ENCODE measurements at regions not wholly inside any gene's neighbourhood (a gene's known extent, or its start where the extent isn't known, plus 50 kb on each side); places are given as distances from the start of the nearest gene placed in this dataset.
"Not testable (repeated sequence)": the region's sequence is repeated elsewhere in the genome, so short reads cannot be mapped to it uniquely, and the experiment has no call there.

- not testable (repeated sequence) for H3K4me3 ChIP-seq (ENCODE audit: low read depth, low read length); DNase-seq (ENCODE audit: low read depth)
These were observed 104.5 kb downstream of the ZNF33B start for GRCh38 chr10:42533866-42534265.

- no peak overlapping the region for H3K4me3 ChIP-seq (ENCODE audit: low read depth, low read length)
- no peak for TF ChIP-seq CTCF (IDR thresholded peaks at IDR 0.05; ENCODE audit: low read depth, low read length, missing control alignments)
- no peak for DNase-seq (ENCODE audit: low read depth)
These were observed 105.4 kb downstream of the ZNF33B start for GRCh38 chr10:42532996-42533395.

GRCh38 chr10:42523098-42523497, 115.3 kb downstream of the ZNF33B start:
- no peak overlapping the region for H3K4me3 ChIP-seq (ENCODE audit: low read depth, low read length)
- DNase-seq (ENCODE audit: low read depth) = no peak
- no peak for TF ChIP-seq CTCF (IDR thresholded peaks at IDR 0.05; ENCODE audit: low read depth, low read length, missing control alignments)

GRCh38 chr10:42519761-42520460, 118.5 kb downstream of the ZNF33B start:
- DNase-seq (ENCODE audit: low read depth) = no peak
- no peak overlapping the region for H3K4me3 ChIP-seq (ENCODE audit: low read depth, low read length)
- TF ChIP-seq CTCF (IDR thresholded peaks at IDR 0.05; ENCODE audit: low read depth, low read length, missing control alignments) = no peak

GRCh38 chr10:42519079-42519478, 119.3 kb downstream of the ZNF33B start:
- H3K4me3 ChIP-seq (ENCODE audit: low read depth, low read length) = no peak overlapping the region
- no peak for DNase-seq (ENCODE audit: low read depth)
- no peak for TF ChIP-seq CTCF (IDR thresholded peaks at IDR 0.05; ENCODE audit: low read depth, low read length, missing control alignments)

- TF ChIP-seq CTCF (IDR thresholded peaks at IDR 0.05; ENCODE audit: low read depth, low read length, missing control alignments) = no peak
- no peak overlapping the region for H3K4me3 ChIP-seq (ENCODE audit: low read depth, low read length)
- no peak for DNase-seq (ENCODE audit: low read depth)
These were observed 124.4 kb downstream of the ZNF33B start for GRCh38 chr10:42513921-42514320.

GRCh38 chr10:42491801-42492200, 146.6 kb downstream of the ZNF33B start:
- no peak for DNase-seq (ENCODE audit: low read depth)
- H3K4me3 ChIP-seq (ENCODE audit: low read depth, low read length) = no peak overlapping the region
- no peak for TF ChIP-seq CTCF (IDR thresholded peaks at IDR 0.05; ENCODE audit: low read depth, low read length, missing control alignments)

All from GM12864 (cell line).